ENCODE measurements at regions not wholly inside any gene's neighbourhood (a gene's known extent, or its start where the extent isn't known, plus 50 kb on each side); places are given as distances from the start of the nearest gene placed in this dataset.

DNA sequence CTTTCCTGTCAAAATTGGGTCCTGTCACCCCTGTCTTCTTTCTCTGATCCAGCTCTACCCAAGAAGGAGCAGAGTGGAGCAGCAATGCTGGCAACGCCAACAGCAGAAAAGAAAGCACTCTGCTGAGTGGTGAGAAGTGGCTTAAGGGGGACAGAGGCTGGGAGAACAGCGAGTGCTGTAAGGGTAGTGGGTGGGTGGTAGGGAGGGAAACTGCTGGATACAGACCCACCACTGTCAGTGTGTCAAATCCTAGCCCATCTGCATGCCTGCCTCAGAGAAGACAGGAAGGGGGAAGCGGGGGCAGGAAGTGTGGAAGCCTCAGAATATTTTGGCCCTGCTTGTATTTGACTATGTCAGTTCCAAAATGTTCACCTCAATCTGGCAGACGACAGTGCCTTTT, 170.4 kb upstream of the MAST4 start:
- Histone ChIP-seq H3K36me3 (ENCODE audit: insufficient read depth, low read length, poor library complexity, severe bottlenecking) (no peaks in the 10 kb centered on the region), H3K4me1 (ENCODE audit: insufficient read depth, low read length, poor library complexity, severe bottlenecking) (no peaks in the 10 kb centered on the region), H3K27me3 (replicated peaks; ENCODE audit: insufficient read depth, low read depth, low read length, poor library complexity) (no peaks in the 10 kb centered on the region), H3K4me3 (ENCODE audit: low read depth, low read length, poor library complexity, severe bottlenecking) (no peak overlapping the region), H3K27ac (ENCODE audit: low read depth, low read length, poor library complexity, severe bottlenecking) (no peak overlapping the region), H3K9me3 (ENCODE audit: low read depth, low read length, poor library complexity, severe bottlenecking) (peaks cover 4% of the 10 kb centered on the region)
- DNase-seq (ENCODE audit: low spot score) = no peak
- CTCF ChIA-PET = no interaction called here
- no TSS peak for BruUV-seq (replicated peaks)
- TF ChIP-seq EZH2 (IDR thresholded peaks at IDR 0.05; ENCODE audit: borderline replicate concordance, low read depth, low read length, poor library complexity, severe bottlenecking) = no peak
- TF ChIP-seq, protein P1, sequence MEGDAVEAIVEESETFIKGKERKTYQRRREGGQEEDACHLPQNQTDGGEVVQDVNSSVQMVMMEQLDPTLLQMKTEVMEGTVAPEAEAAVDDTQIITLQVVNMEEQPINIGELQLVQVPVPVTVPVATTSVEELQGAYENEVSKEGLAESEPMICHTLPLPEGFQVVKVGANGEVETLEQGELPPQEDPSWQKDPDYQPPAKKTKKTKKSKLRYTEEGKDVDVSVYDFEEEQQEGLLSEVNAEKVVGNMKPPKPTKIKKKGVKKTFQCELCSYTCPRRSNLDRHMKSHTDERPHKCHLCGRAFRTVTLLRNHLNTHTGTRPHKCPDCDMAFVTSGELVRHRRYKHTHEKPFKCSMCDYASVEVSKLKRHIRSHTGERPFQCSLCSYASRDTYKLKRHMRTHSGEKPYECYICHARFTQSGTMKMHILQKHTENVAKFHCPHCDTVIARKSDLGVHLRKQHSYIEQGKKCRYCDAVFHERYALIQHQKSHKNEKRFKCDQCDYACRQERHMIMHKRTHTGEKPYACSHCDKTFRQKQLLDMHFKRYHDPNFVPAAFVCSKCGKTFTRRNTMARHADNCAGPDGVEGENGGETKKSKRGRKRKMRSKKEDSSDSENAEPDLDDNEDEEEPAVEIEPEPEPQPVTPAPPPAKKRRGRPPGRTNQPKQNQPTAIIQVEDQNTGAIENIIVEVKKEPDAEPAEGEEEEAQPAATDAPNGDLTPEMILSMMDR (conservative IDR thresholded peaks at IDR 0.05; ENCODE audit: low read depth, low read length) = no peak
- POLR2A ChIA-PET (ENCODE audit: low non-redundant PET) = no interaction called here
- intact Hi-C loops (cut with micrococcal nuclease; ENCODE audit: unreplicated experiment) = no loop called here

DNA sequence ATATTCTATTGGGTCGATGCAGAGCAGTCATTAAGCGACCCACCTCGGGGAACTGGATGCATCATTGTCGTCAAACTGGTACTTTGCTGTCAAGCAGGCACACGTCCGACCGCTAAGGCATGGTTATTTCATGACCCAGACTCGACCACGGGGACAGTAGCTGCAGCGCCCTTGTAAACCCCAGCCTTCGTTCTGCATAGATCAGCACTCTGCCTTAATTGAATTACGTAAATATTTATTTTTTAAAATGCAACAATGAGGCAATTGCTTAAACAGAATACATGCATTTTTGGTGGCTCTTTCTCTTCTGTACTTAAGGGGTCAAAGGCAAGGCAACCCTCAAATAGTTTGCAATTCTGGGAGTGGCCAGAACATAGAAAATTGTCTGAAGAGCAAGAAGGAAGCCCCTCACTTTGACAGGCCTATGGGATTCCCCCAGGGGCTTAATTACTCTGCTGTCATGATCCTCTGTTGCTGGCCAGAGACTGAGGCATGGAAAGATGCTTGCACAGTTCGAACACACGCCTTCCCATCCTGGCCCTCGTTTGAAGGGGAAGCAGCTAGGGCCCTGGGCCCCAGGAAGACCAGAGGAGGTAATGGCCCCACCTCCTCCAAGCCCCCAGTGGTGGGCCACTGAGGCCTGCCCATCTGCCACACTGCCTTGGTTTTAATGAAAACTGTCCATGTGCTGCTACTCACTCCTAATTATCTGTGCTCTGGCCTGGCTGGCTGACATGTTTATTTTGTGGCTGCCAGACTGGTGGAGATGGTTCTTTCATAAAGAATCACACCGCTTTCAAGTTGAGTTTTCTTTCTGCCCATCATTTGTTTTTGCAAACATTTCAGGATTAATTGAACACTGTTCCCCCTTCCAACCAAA, 169.7 kb upstream of the MAST4 start:
- TF ChIP-seq, protein P1 (conservative IDR thresholded peaks at IDR 0.05; ENCODE audit: low read depth, low read length) = no peak
- TF ChIP-seq EZH2 (IDR thresholded peaks at IDR 0.05; ENCODE audit: borderline replicate concordance, low read depth, low read length, poor library complexity, severe bottlenecking) = no peak
- POLR2A ChIA-PET (ENCODE audit: low non-redundant PET) = no interaction called here
- Histone ChIP-seq H3K4me3 (ENCODE audit: low read depth, low read length, poor library complexity, severe bottlenecking) (no peak overlapping the region), H3K36me3 (ENCODE audit: insufficient read depth, low read length, poor library complexity, severe bottlenecking) (no peaks in the 10 kb centered on the region), H3K4me1 (ENCODE audit: insufficient read depth, low read length, poor library complexity, severe bottlenecking) (no peaks in the 10 kb centered on the region), H3K27me3 (replicated peaks; ENCODE audit: insufficient read depth, low read depth, low read length, poor library complexity) (no peaks in the 10 kb centered on the region), H3K9me3 (ENCODE audit: low read depth, low read length, poor library complexity, severe bottlenecking) (peaks cover 4% of the 10 kb centered on the region), H3K27ac (ENCODE audit: low read depth, low read length, poor library complexity, severe bottlenecking) (no peak overlapping the region)
- CTCF ChIA-PET = no interaction called here
- DNase-seq (ENCODE audit: low spot score) = no peak
- intact Hi-C loops (cut with micrococcal nuclease; ENCODE audit: unreplicated experiment) = no loop called here
- BruUV-seq (replicated peaks) = no TSS peak

DNA sequence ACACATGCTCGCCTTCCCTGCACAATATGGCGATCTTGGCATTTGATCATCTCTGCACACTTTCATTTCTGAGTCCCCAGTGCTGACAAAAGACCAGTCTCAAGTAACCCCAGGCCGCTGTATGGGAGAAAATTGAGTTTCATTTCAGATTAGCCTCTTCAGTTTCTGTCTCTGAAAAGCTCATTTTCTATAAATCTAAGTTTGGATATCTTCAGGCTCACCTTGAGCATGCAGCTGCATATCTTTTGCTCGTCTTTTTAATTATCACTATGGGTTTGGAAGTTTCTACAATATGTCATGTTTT, 169.1 kb upstream of the MAST4 start:
- ChIA-PET CTCF (no interaction called here), POLR2A (ENCODE audit: low non-redundant PET) (no interaction called here)
- no peak for TF ChIP-seq EZH2 (IDR thresholded peaks at IDR 0.05; ENCODE audit: borderline replicate concordance, low read depth, low read length, poor library complexity, severe bottlenecking)
- TF ChIP-seq, protein P1 (conservative IDR thresholded peaks at IDR 0.05; ENCODE audit: low read depth, low read length) = no peak
- Histone ChIP-seq H3K36me3 (ENCODE audit: insufficient read depth, low read length, poor library complexity, severe bottlenecking) (no peaks in the 10 kb centered on the region), H3K27ac (ENCODE audit: low read depth, low read length, poor library complexity, severe bottlenecking) (no peak overlapping the region), H3K4me1 (ENCODE audit: insufficient read depth, low read length, poor library complexity, severe bottlenecking) (no peaks in the 10 kb centered on the region), H3K4me3 (ENCODE audit: low read depth, low read length, poor library complexity, severe bottlenecking) (no peak overlapping the region), H3K9me3 (ENCODE audit: low read depth, low read length, poor library complexity, severe bottlenecking) (peaks cover 4% of the 10 kb centered on the region), H3K27me3 (replicated peaks; ENCODE audit: insufficient read depth, low read depth, low read length, poor library complexity) (no peaks in the 10 kb centered on the region)
- intact Hi-C loops (cut with micrococcal nuclease; ENCODE audit: unreplicated experiment) = no loop called here
- no TSS peak for BruUV-seq (replicated peaks)
- DNase-seq (ENCODE audit: low spot score) = no peak
